CD14-positive monocyte (primary cell): ENCODE measurements at regions not wholly inside any gene's neighbourhood (a gene's known extent, or its start where the extent isn't known, plus 50 kb on each side); places are given as distances from the start of the nearest gene placed in this dataset.

Source experiments
- DNase-seq, 3 donors: peaks; one replicate each; pipeline ENCODE4 v3.0.0-alpha.2; 2011 to 2022
- H2AFZ ChIP-seq: 2 replicates; pipeline ENCODE4 v1.6.0; 2012; ENCODE audit warnings: mild to moderate bottlenecking, low read depth, low read length, inconsistent platforms; ENCODE audit not compliant: insufficient read depth, poor library complexity, severe bottlenecking
- H3K27ac ChIP-seq, 2 donors: 1 replicate in 1 of 2; 2 replicates in 1 of 2; pipeline ENCODE4 v1.5.1; 2012 to 2013; ENCODE audit warnings: low read length in 2 of 2, control low read depth in 1 of 2, inconsistent platforms in 1 of 2, low read depth in 1 of 2, mild to moderate bottlenecking in 1 of 2
- H3K27me3 ChIP-seq, 2 donors: one replicate each; pipeline versions ENCODE4 v1.6.0 to v1.6.1; 2011 to 2013; ENCODE audit warnings: low read length in 2 of 2; ENCODE audit not compliant: control insufficient read depth in 2 of 2, insufficient read depth in 2 of 2
- H3K36me3 ChIP-seq, 2 donors: replicated peaks in 1 of 2; 1 replicate in 1 of 2; 2 replicates in 1 of 2; pipeline versions ENCODE4 v1.5.1 to v1.6.1; 2012 to 2013; ENCODE audit warnings: low read length in 2 of 2, control low read depth in 1 of 2, inconsistent platforms in 1 of 2, mild to moderate bottlenecking in 1 of 2; ENCODE audit not compliant: insufficient read depth in 2 of 2, control insufficient read depth in 1 of 2
- H3K4me1 ChIP-seq, 2 donors: 1 replicate in 1 of 2; 2 replicates in 1 of 2; pipeline versions ENCODE4 v1.5.1 to v1.6.1; 2012 to 2013; ENCODE audit warnings: low read length in 2 of 2, control low read depth in 1 of 2, inconsistent platforms in 1 of 2, mild to moderate bottlenecking in 1 of 2, moderate library complexity in 1 of 2; ENCODE audit not compliant: insufficient read depth in 2 of 2, control insufficient read depth in 1 of 2
- H3K4me2 ChIP-seq: replicated peaks from 2 replicates; pipeline ENCODE3; 2012; ENCODE audit warnings: low read length, moderate library complexity, mild to moderate bottlenecking; ENCODE audit not compliant: poor library complexity, severe bottlenecking; ENCODE audit errors: extremely low read depth
- H3K4me3 ChIP-seq, 3 experiments: fragments of 200-600 bp in 1 of 3; sonication (generic) in 1 of 3; replicated peaks in 1 of 3; 1 replicate in 2 of 3; 2 replicates in 1 of 3; pipeline ENCODE4 v1.5.1; 2011 to 2013; ENCODE audit warnings: low read length in 3 of 3, mild to moderate bottlenecking in 3 of 3, control low read depth in 2 of 3, low read depth in 2 of 3, inconsistent platforms in 1 of 3, moderate library complexity in 1 of 3
- H3K79me2 ChIP-seq: 2 replicates; pipeline ENCODE4 v1.6.0; 2012; ENCODE audit warnings: mild to moderate bottlenecking, control low read depth, inconsistent platforms, low read length, moderate library complexity; ENCODE audit not compliant: insufficient read depth
- H3K9ac ChIP-seq: 2 replicates; pipeline ENCODE4 v1.6.0; 2017; ENCODE audit warnings: low read length, mild to moderate bottlenecking; ENCODE audit not compliant: insufficient read depth, poor library complexity, severe bottlenecking
- H3K9me3 ChIP-seq, 2 donors: replicated peaks in 1 of 2; 1 replicate in 1 of 2; 2 replicates in 1 of 2; pipeline versions ENCODE4 v1.5.1 to v1.6.1; 2012 to 2013; ENCODE audit warnings: low read length in 2 of 2, control low read depth in 1 of 2; ENCODE audit not compliant: control insufficient read depth in 1 of 2, insufficient read depth in 1 of 2
- H4K20me1 ChIP-seq: 2 replicates; pipeline ENCODE4 v1.6.0; 2012; ENCODE audit warnings: mild to moderate bottlenecking, low read length, control low read depth, moderate library complexity; ENCODE audit not compliant: insufficient read depth
- H3K27ac Mint-ChIP-seq, 7 donors: one replicate each; pipeline ENCODE4 v1.8.0; 2020; ENCODE audit warnings: mild to moderate bottlenecking in 7 of 7, mixed read lengths in 7 of 7, moderate library complexity in 6 of 7, inconsistent platforms in 2 of 7
- H3K27me3 Mint-ChIP-seq, 3 donors: one replicate each; pipeline ENCODE4 v1.8.0; 2021 to 2022; ENCODE audit warnings: low read depth in 3 of 3, mild to moderate bottlenecking in 3 of 3, mixed read lengths in 3 of 3, moderate library complexity in 3 of 3, inconsistent platforms in 1 of 3
- H3K36me3 Mint-ChIP-seq, 2 donors: one replicate each; pipeline ENCODE4 v1.8.0; 2020; ENCODE audit warnings: mixed read lengths in 2 of 2, inconsistent platforms in 1 of 2, mild to moderate bottlenecking in 1 of 2
- H3K4me1 Mint-ChIP-seq: one replicate; pipeline ENCODE4 v1.8.0; 2020; ENCODE audit warnings: mild to moderate bottlenecking, mixed read lengths
- H3K4me3 Mint-ChIP-seq, 2 donors: one replicate each; pipeline ENCODE4 v1.8.0; 2020; ENCODE audit warnings: mild to moderate bottlenecking in 2 of 2, mixed read lengths in 2 of 2, moderate library complexity in 1 of 2
- H3K9me3 Mint-ChIP-seq, 7 donors: one replicate each; pipeline ENCODE4 v1.8.0; 2020 to 2022; ENCODE audit warnings: mixed read lengths in 7 of 7, mild to moderate bottlenecking in 6 of 7, moderate library complexity in 6 of 7, inconsistent platforms in 2 of 7
- CTCF ChIP-seq: fragments of 200-600 bp; IDR thresholded peaks from one replicate; pipeline ENCODE4 v1.8.0; 2022; ENCODE audit warnings: antibody characterized with exemption, mild to moderate bottlenecking
- WGBS: methylation state at CpG from one replicate; pipeline ENCODE4 v1.1.5; 2013; ENCODE audit warnings: missing lambda C conversion rate; ENCODE audit not compliant: insufficient coverage; 5-methylcytosine and 5-hydroxymethylcytosine counted together
- intact Hi-C, 2 donors: fragments of 100-400 bp; cut with micrococcal nuclease; formaldehyde crosslinking; loops; one replicate each; pipeline versions ENCODE4 v1.15.0 to v1.15.1; 2023

GRCh38 chr2:18125303-18125702 is 246.8 kb downstream of the KCNS3 start:
- H3K4me3 Mint-ChIP-seq: no peak overlapping the region

GRCh38 chr2:18124116-18124835 is 245.8 kb downstream of the KCNS3 start:
- Histone ChIP-seq H3K4me3 (no peak overlapping the region), H2AFZ (no peak overlapping the region), H3K4me2 (no peak overlapping the region), H3K4me1 (no peaks in the 10 kb centered on the region), H3K27ac (no peak overlapping the region), H3K79me2 (no peaks in the 10 kb centered on the region), H3K36me3 (no peaks in the 10 kb centered on the region), H3K9ac (no peak overlapping the region), H3K27me3 (peaks cover 0 to 4% of the 10 kb centered on the region in 2 donors), H3K9me3 (no peaks in the 10 kb centered on the region), H4K20me1 (no peaks in the 10 kb centered on the region)
- intact Hi-C loops: no loop called here
- DNase-seq: no peak
- 100% methylated on average over 1 of the region's 6 CpGs for WGBS
- Mint-ChIP-seq H3K4me3 (no peak overlapping the region), H3K27ac (no peak overlapping the region), H3K4me1 (no peaks in the 10 kb centered on the region), H3K9me3 (peaks cover 0 to 2% (median 0%) of the 10 kb centered on the region in 7 donors), H3K36me3 (no peaks in the 10 kb centered on the region), H3K27me3 (peaks cover 3 to 5% (median 5%) of the 10 kb centered on the region in 3 donors)
- TF ChIP-seq CTCF: no peak

More at GRCh38 chr2:18125303-18125702, 246.8 kb downstream of the KCNS3 start:
- Histone ChIP-seq H3K9ac (no peak overlapping the region), H3K4me3 (no peak overlapping the region), H3K79me2 (no peaks in the 10 kb centered on the region), H3K36me3 (no peaks in the 10 kb centered on the region), H3K4me1 (no peaks in the 10 kb centered on the region), H2AFZ (no peak overlapping the region), H3K27ac (no peak overlapping the region), H4K20me1 (no peaks in the 10 kb centered on the region), H3K9me3 (no peaks in the 10 kb centered on the region), H3K27me3 (peaks cover 0 to 4% of the 10 kb centered on the region in 2 donors), H3K4me2 (no peak overlapping the region)
- no peak for TF ChIP-seq CTCF
- Mint-ChIP-seq H3K27ac (no peak overlapping the region), H3K9me3 (peaks cover 0 to 2% (median 0%) of the 10 kb centered on the region in 7 donors), H3K4me1 (no peaks in the 10 kb centered on the region), H3K36me3 (no peaks in the 10 kb centered on the region), H3K27me3 (peaks cover 3 to 5% (median 4%) of the 10 kb centered on the region in 3 donors)
- WGBS: no CpG with 5 or more reads among the region's 1 CpG
- DNase-seq: no peak
- intact Hi-C loops: no loop called here
